Stomach (tissue), 4 donors: ENCODE measurements at regions not wholly inside any gene's neighbourhood (a gene's known extent, or its start where the extent isn't known, plus 50 kb on each side); places are given as distances from the start of the nearest gene placed in this dataset.

Experiments used
- EP300 ChIP-seq: sonication (generic); formaldehyde crosslinking; IDR thresholded peaks from one replicate; pipeline ENCODE4 v1.6.1; 2017; ENCODE audit warnings: antibody characterized with exemption
- POLR2A ChIP-seq, 4 donors: fragments of 450-650 bp; IDR thresholded peaks; one replicate each; pipeline ENCODE4 v1.6.1; 2016; ENCODE audit warnings: antibody characterized with exemption in 4 of 4, control low read depth in 2 of 4, mild to moderate bottlenecking in 1 of 4, moderate library complexity in 1 of 4
- POLR2AphosphoS5 ChIP-seq, 3 donors: sonication (generic); formaldehyde crosslinking; IDR thresholded peaks; one replicate each; pipeline ENCODE4 v1.6.1; 2016; ENCODE audit warnings: antibody characterized with exemption in 3 of 3
- TF ChIP-seq, protein P1 (sequence below), 7 experiments: fragments of 450-650 bp in 4 of 7; fragments of 200-600 bp in 3 of 7; sonication (generic) in 3 of 7; IDR thresholded peaks; one replicate each; pipeline ENCODE4 v1.5.1; 2016 to 2019; ENCODE audit warnings: antibody characterized with exemption in 7 of 7, control low read depth in 2 of 7, mild to moderate bottlenecking in 1 of 7

- TF ChIP-seq, protein P1, sequence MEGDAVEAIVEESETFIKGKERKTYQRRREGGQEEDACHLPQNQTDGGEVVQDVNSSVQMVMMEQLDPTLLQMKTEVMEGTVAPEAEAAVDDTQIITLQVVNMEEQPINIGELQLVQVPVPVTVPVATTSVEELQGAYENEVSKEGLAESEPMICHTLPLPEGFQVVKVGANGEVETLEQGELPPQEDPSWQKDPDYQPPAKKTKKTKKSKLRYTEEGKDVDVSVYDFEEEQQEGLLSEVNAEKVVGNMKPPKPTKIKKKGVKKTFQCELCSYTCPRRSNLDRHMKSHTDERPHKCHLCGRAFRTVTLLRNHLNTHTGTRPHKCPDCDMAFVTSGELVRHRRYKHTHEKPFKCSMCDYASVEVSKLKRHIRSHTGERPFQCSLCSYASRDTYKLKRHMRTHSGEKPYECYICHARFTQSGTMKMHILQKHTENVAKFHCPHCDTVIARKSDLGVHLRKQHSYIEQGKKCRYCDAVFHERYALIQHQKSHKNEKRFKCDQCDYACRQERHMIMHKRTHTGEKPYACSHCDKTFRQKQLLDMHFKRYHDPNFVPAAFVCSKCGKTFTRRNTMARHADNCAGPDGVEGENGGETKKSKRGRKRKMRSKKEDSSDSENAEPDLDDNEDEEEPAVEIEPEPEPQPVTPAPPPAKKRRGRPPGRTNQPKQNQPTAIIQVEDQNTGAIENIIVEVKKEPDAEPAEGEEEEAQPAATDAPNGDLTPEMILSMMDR (IDR thresholded peaks at IDR 0.05), result no peak
- TF ChIP-seq EP300, result no peak
- TF ChIP-seq POLR2A (IDR thresholded peaks at IDR 0.05), result no peak
- TF ChIP-seq POLR2AphosphoS5 (IDR thresholded peaks at IDR 0.05), result no peak
Measured at GRCh38 chr1:189983166-189983890, 494.3 kb downstream of the BRINP3 start.
